H1 (cell line): ENCODE measurements at regions not wholly inside any gene's neighbourhood (a gene's known extent, or its start where the extent isn't known, plus 50 kb on each side); places are given as distances from the start of the nearest gene placed in this dataset.

Source experiments
- CTCF ChIA-PET: fragments of 300-600 bp; sonication (Branson Sonifier 250); formaldehyde crosslinking; loops from one replicate; lab custom pipeline; 2021; ENCODE audit not compliant: partially characterized antibody; lab: Charles Lee
- POLR2A ChIA-PET: fragments of 300-600 bp; sonication (Branson Sonifier 250); formaldehyde crosslinking; loops from one replicate; lab custom pipeline; 2021; ENCODE audit warnings: inconsistent platforms; ENCODE audit not compliant: partially characterized antibody; lab: Charles Lee
- DNase-seq, 2 experiments: peaks; one replicate each; pipeline versions ENCODE4 v3.0.0 to v3.0.0-alpha.2; 2010 to 2022; ENCODE audit warnings: low spot score in 2 of 2, low read depth in 1 of 2, mixed read lengths in 1 of 2
- FAIRE-seq: peaks from 2 replicates; lab custom pipeline; 2011; peaks lifted over from hg19 to GRCh38; lab: Jason Lieb, UNC
- H2AFZ ChIP-seq: 2 replicates; pipeline ENCODE4 v1.8.1; 2012; ENCODE audit warnings: low read length, inconsistent platforms
- H2AK5ac ChIP-seq: 2 replicates; pipeline ENCODE4 v1.6.1; 2013; ENCODE audit warnings: low read depth, low read length
- H2BK120ac ChIP-seq: replicated peaks from 2 replicates; pipeline ENCODE3; 2013; ENCODE audit warnings: low read depth, low read length, inconsistent platforms
- H2BK12ac ChIP-seq: 2 replicates; pipeline ENCODE4 v1.6.1; 2013; ENCODE audit warnings: low read depth, low read length
- H2BK15ac ChIP-seq: 2 replicates; pipeline ENCODE4 v1.6.1; 2013; ENCODE audit warnings: low read length
- H2BK20ac ChIP-seq: 2 replicates; pipeline ENCODE4 v1.6.1; 2013; ENCODE audit warnings: low read length
- H2BK5ac ChIP-seq: 2 replicates; pipeline ENCODE4 v1.6.1; 2013; ENCODE audit warnings: low read depth, low read length
- H3K14ac ChIP-seq: 2 replicates; pipeline ENCODE4 v1.6.1; 2013; ENCODE audit warnings: inconsistent platforms; ENCODE audit not compliant: insufficient read length
- H3K18ac ChIP-seq: 2 replicates; pipeline ENCODE4 v1.6.1; 2013; ENCODE audit warnings: low read length; ENCODE audit errors: extremely low read depth
- H3K23ac ChIP-seq: 2 replicates; pipeline ENCODE4 v1.6.1; 2013; ENCODE audit warnings: inconsistent platforms; ENCODE audit not compliant: insufficient read length
- H3K23me2 ChIP-seq: 2 replicates; pipeline ENCODE4 v1.6.1; 2013; ENCODE audit warnings: low read depth, low read length
- H3K27ac ChIP-seq: 2 replicates; pipeline ENCODE4 v1.6.1; 2011; ENCODE audit warnings: low read depth, low read length, inconsistent platforms
- H3K27me3 ChIP-seq, 4 experiments: replicated peaks in 1 of 4; 1 replicate in 1 of 4; 2 replicates in 3 of 4; pipeline versions ENCODE4 v1.6.1 to v1.8.1; 2011 to 2013; ENCODE audit warnings: low read length in 3 of 4, mild to moderate bottlenecking in 3 of 4, inconsistent platforms in 2 of 4, mixed read lengths in 2 of 4, moderate library complexity in 1 of 4; ENCODE audit not compliant: control insufficient read depth in 3 of 4, insufficient read depth in 3 of 4; ENCODE audit errors: extremely low read depth in 1 of 4
- H3K36me3 ChIP-seq, 4 experiments: 2 replicates each; pipeline versions ENCODE4 v1.6.1 to v1.8.1; 2011 to 2013; ENCODE audit warnings: mild to moderate bottlenecking in 4 of 4, low read length in 3 of 4, moderate library complexity in 2 of 4, control low read depth in 1 of 4, inconsistent platforms in 1 of 4; ENCODE audit not compliant: insufficient read depth in 4 of 4, control insufficient read depth in 2 of 4
- H3K4ac ChIP-seq: replicated peaks from 2 replicates; pipeline ENCODE3; 2013; ENCODE audit warnings: low read length, low read depth, mixed read lengths, inconsistent platforms; ENCODE audit not compliant: insufficient read length
- H3K4me1 ChIP-seq, 4 experiments: replicated peaks in 1 of 4; 1 replicate in 1 of 4; 2 replicates in 3 of 4; pipeline versions ENCODE4 v1.6.1 to v1.8.1; 2011 to 2013; ENCODE audit warnings: low read length in 3 of 4, inconsistent platforms in 2 of 4, mixed read lengths in 1 of 4; ENCODE audit not compliant: insufficient read depth in 4 of 4, control insufficient read depth in 3 of 4
- H3K4me2 ChIP-seq, 2 experiments: 2 replicates each; pipeline versions ENCODE4 v1.6.1 to v1.8.1; 2011 to 2013; ENCODE audit warnings: low read depth in 2 of 2, low read length in 2 of 2, control low read depth in 1 of 2, inconsistent platforms in 1 of 2, mild to moderate bottlenecking in 1 of 2; ENCODE audit not compliant: insufficient read depth in 1 of 2
- H3K4me3 ChIP-seq, 4 experiments: fragments of 200-600, 300-600 bp in 1 of 4; sonication (generic), shearing (Covaris generic), sonication (Bioruptor Twin) in 1 of 4; 2 replicates each; pipeline versions ENCODE4 v1.5.1 to v1.8.1; 2011 to 2016; ENCODE audit warnings: low read length in 4 of 4, low read depth in 3 of 4, control low read depth in 2 of 4, inconsistent platforms in 2 of 4, mild to moderate bottlenecking in 2 of 4, mixed read lengths in 1 of 4, moderate library complexity in 1 of 4; ENCODE audit not compliant: insufficient read depth in 2 of 4; ENCODE audit errors: extremely low read depth in 1 of 4
- H3K56ac ChIP-seq: replicated peaks from 2 replicates; pipeline ENCODE3; 2013; ENCODE audit warnings: low read depth, mild to moderate bottlenecking, mixed read lengths, low read length, inconsistent platforms; ENCODE audit not compliant: insufficient read length
- H3K79me1 ChIP-seq: 2 replicates; pipeline ENCODE4 v1.6.1; 2013; ENCODE audit warnings: low read depth, low read length, control low read depth
- H3K79me2 ChIP-seq, 2 experiments: 2 replicates each; pipeline versions ENCODE4 v1.6.1 to v1.8.1; 2012 to 2013; ENCODE audit warnings: low read length in 2 of 2, mild to moderate bottlenecking in 2 of 2, inconsistent platforms in 1 of 2; ENCODE audit not compliant: insufficient read depth in 2 of 2, control insufficient read depth in 1 of 2
- H3K9ac ChIP-seq, 4 experiments: replicated peaks in 1 of 4; 1 replicate in 1 of 4; 2 replicates in 3 of 4; pipeline versions ENCODE4 v1.6.1 to v1.8.1; 2011 to 2013; ENCODE audit warnings: low read depth in 3 of 4, low read length in 3 of 4, control low read depth in 2 of 4, mild to moderate bottlenecking in 2 of 4, moderate library complexity in 2 of 4, inconsistent platforms in 1 of 4; ENCODE audit errors: extremely low read depth in 1 of 4
- H3K9me3 ChIP-seq, 2 experiments: 2 replicates each; pipeline versions ENCODE4 v1.6.1 to v1.8.1; 2012 to 2013; ENCODE audit warnings: mild to moderate bottlenecking in 2 of 2, moderate library complexity in 2 of 2, control low read depth in 1 of 2, inconsistent platforms in 1 of 2, low read depth in 1 of 2, low read length in 1 of 2, mixed read lengths in 1 of 2; ENCODE audit not compliant: insufficient read depth in 2 of 2
- H4K20me1 ChIP-seq, 2 experiments: replicated peaks in 1 of 2; 2 replicates each; pipeline versions ENCODE3 to v1.8.1; 2011 to 2013; ENCODE audit warnings: inconsistent platforms in 2 of 2, low read length in 2 of 2, mild to moderate bottlenecking in 1 of 2; ENCODE audit not compliant: insufficient read depth in 2 of 2, control insufficient read depth in 1 of 2
- H4K5ac ChIP-seq: 2 replicates; pipeline ENCODE4 v1.6.1; 2013; ENCODE audit warnings: low read length, low read depth, mixed read lengths, inconsistent platforms; ENCODE audit not compliant: insufficient read length
- H4K8ac ChIP-seq: 2 replicates; pipeline ENCODE4 v1.8.0; 2013; ENCODE audit warnings: mild to moderate bottlenecking, moderate library complexity, low read length, inconsistent platforms; ENCODE audit not compliant: insufficient read depth; ENCODE audit errors: extremely low read depth
- H4K91ac ChIP-seq: replicated peaks from 2 replicates; pipeline ENCODE3; 2013; ENCODE audit warnings: low read length, mixed read lengths, inconsistent platforms; ENCODE audit not compliant: insufficient read length
- BACH1 ChIP-seq: IDR thresholded peaks from 2 replicates; pipeline ENCODE4 v1.6.1; 2012; ENCODE audit warnings: low read length, improper control_type of control experiment
- BRCA1 ChIP-seq: IDR thresholded peaks from 2 replicates; pipeline ENCODE4 v1.6.1; 2012; ENCODE audit warnings: low read depth, low read length, improper control_type of control experiment
- CBX5 ChIP-seq: fragments of 300-800, 300-1000 bp; sonication (generic); IDR thresholded peaks from 2 replicates; pipeline ENCODE4 v1.7.1; 2016; ENCODE audit warnings: antibody characterized with exemption, low read length, low read depth
- CBX8 ChIP-seq: fragments of 300-800, 300-1000 bp; sonication (generic); IDR thresholded peaks from 2 replicates; pipeline ENCODE4 v1.7.1; 2016; ENCODE audit warnings: low read depth, low read length, borderline replicate concordance
- CEBPB ChIP-seq: IDR thresholded peaks from 2 replicates; pipeline ENCODE4 v1.6.1; 2012; ENCODE audit warnings: low read depth, low read length
- GABPA ChIP-seq: IDR thresholded peaks from 2 replicates; pipeline ENCODE4 v1.6.1; 2011; ENCODE audit warnings: mild to moderate bottlenecking, low read length, moderate library complexity, borderline replicate concordance; ENCODE audit not compliant: insufficient read depth
- JUND ChIP-seq: IDR thresholded peaks from 2 replicates; pipeline ENCODE4 v1.6.1; 2011; ENCODE audit warnings: mild to moderate bottlenecking, improper control_type of control experiment, low read length
- KDM1A ChIP-seq: fragments of 200-600, 300-600 bp; sonication (generic); IDR thresholded peaks from 2 replicates; pipeline ENCODE4 v1.7.1; 2016; ENCODE audit warnings: mild to moderate bottlenecking, low read length, borderline replicate concordance
- POLR2AphosphoS5 ChIP-seq: IDR thresholded peaks from 2 replicates; pipeline ENCODE4 v1.6.1; 2011; ENCODE audit warnings: low read depth, low read length
- RBBP5 ChIP-seq: IDR thresholded peaks from 2 replicates; pipeline ENCODE4 v1.7.1; 2012; ENCODE audit warnings: low read depth, mild to moderate bottlenecking, inconsistent platforms, low read length, moderate library complexity, borderline replicate concordance
- SIN3A ChIP-seq, 2 experiments: IDR thresholded peaks in 1 of 2; conservative IDR thresholded peaks in 1 of 2; 2 replicates each; pipeline ENCODE4 v1.6.1; 2011 to 2012; ENCODE audit warnings: low read length in 2 of 2, improper control_type of control experiment in 1 of 2, low read depth in 1 of 2, mild to moderate bottlenecking in 1 of 2
- SP2 ChIP-seq: IDR thresholded peaks from 2 replicates; pipeline ENCODE4 v1.6.1; 2012; ENCODE audit warnings: mild to moderate bottlenecking, low read length, inconsistent platforms
- SRF ChIP-seq: IDR thresholded peaks from 2 replicates; pipeline ENCODE4 v1.6.1; 2011; ENCODE audit warnings: mild to moderate bottlenecking, low read depth, low read length, moderate library complexity
- TAF7 ChIP-seq: optimal IDR thresholded peaks from 2 replicates; pipeline ENCODE3; 2011; ENCODE audit warnings: low read depth, mild to moderate bottlenecking, inconsistent platforms, low read length, moderate library complexity, borderline replicate concordance
- WGBS, 2 experiments: shearing (Covaris generic) in 1 of 2; methylation state at CpG; one replicate each; pipeline versions ENCODE4 v1.1.6 to v1.1.7; 2013 to 2015; ENCODE audit warnings: low lambda C conversion rate in 2 of 2, mixed read lengths in 2 of 2, inconsistent platforms in 1 of 2, low coverage in 1 of 2, missing lambda C conversion rate in 1 of 2; ENCODE audit not compliant: insufficient replicate concordance in 2 of 2, insufficient coverage in 1 of 2, insufficient read length in 1 of 2; ENCODE audit errors: extremely low coverage in 1 of 2, missing lambda C conversion rate in 1 of 2; 5-methylcytosine and 5-hydroxymethylcytosine counted together

GRCh38 chr12:58174316-58174715 is 232.9 kb downstream of the ATP23 start:
- H3K4me2 ChIP-seq = no peak overlapping the region
- no peak overlapping the region for H2AFZ ChIP-seq
- no peaks in the 10 kb centered on the region for H3K27me3 ChIP-seq
- DNase-seq (no peak), FAIRE-seq (no peak)
- TF ChIP-seq SP2 (no peak), TAF7 (no peak), JUND (no peak), POLR2AphosphoS5 (no peak), BRCA1 (no peak), GABPA (no peak), KDM1A (no peak), CBX5 (no peak), CEBPB (no peak), SIN3A (conservative IDR thresholded peaks at IDR 0.05 in 1 of 2, IDR thresholded peaks at IDR 0.05 in 1 of 2; ENCODE audit: low read depth in 1 of 2, low read length in 2 of 2) (no peak), SRF (no peak), BACH1 (no peak), CBX8 (no peak), RBBP5 (no peak)
- H3K27ac ChIP-seq = no peak overlapping the region
- H3K79me1 ChIP-seq = no peaks in the 10 kb centered on the region
- H3K23ac ChIP-seq = no peak overlapping the region
- no peak overlapping the region for H4K5ac ChIP-seq
- no peak overlapping the region for H2BK5ac ChIP-seq
- no peaks in the 10 kb centered on the region for H3K79me2 ChIP-seq
- no peak overlapping the region for H2BK12ac ChIP-seq
- no peak overlapping the region for H2AK5ac ChIP-seq
- H4K91ac ChIP-seq = no peak overlapping the region
- no peak overlapping the region for H4K8ac ChIP-seq
- H3K4me3 ChIP-seq = no peak overlapping the region
- no peak overlapping the region for H3K4ac ChIP-seq
- no peak overlapping the region for H3K18ac ChIP-seq
- ChIA-PET POLR2A (no interaction called here), CTCF (interaction anchor here (0.6 to 4.7 kb wide), 8 partner anchors 10 to 374 kb away, joined by 3 to 36 read pairs (median 4); no protein-coding TSS in a partner anchor)
- no peak overlapping the region for H2BK15ac ChIP-seq
- H3K14ac ChIP-seq = no peak overlapping the region
- no peaks in the 10 kb centered on the region for H3K9me3 ChIP-seq
- H4K20me1 ChIP-seq = no peaks in the 10 kb centered on the region
- no peaks in the 10 kb centered on the region for H3K36me3 ChIP-seq
- H3K4me1 ChIP-seq = 0 out of 7 replicates have a peak, but pooled peaks cover 0 to 3% (median 0%) of the 10 kb centered on the region in 4 experiments
- H2BK120ac ChIP-seq = no peak overlapping the region
- WGBS, 2 experiments = 85% methylated on average over 2 of the region's 2 CpGs; no CpG with 5 or more reads in 1 of the 2 experiments
- H3K23me2 ChIP-seq = no peaks in the 10 kb centered on the region
- H3K56ac ChIP-seq = no peak overlapping the region
- H2BK20ac ChIP-seq = no peak overlapping the region
- H3K9ac ChIP-seq = no peak overlapping the region
